Endothelial cell of umbilical vein (primary cell): ENCODE measurements at regions not wholly inside any gene's neighbourhood (a gene's known extent, or its start where the extent isn't known, plus 50 kb on each side); places are given as distances from the start of the nearest gene placed in this dataset.

Experiments used
- BruUV-seq: library from RNA; stranded (reverse); fragments of 400-500 nt; replicated peaks from 2 replicates; lab custom pipeline; 2021; lab: Mats Ljungman, UMichigan
- CTCF ChIA-PET: fragments of 300-600, 350-600 bp; sonication (Branson Sonifier 250); formaldehyde crosslinking; loops from one replicate; lab custom pipeline; 2021; ENCODE audit warnings: antibody characterized with exemption, inconsistent platforms; lab: Charles Lee
- POLR2A ChIA-PET: fragments of 300-600, 350-600 bp; sonication (Branson Sonifier 250); formaldehyde crosslinking; loops from one replicate; lab custom pipeline; 2021; ENCODE audit warnings: antibody characterized with exemption, inconsistent platforms; lab: Charles Lee
- DNase-seq: peaks from one replicate; pipeline ENCODE4 v3.0.0-alpha.2; 2011; ENCODE audit warnings: low read depth, low spot score
- FAIRE-seq: peaks from 2 replicates; lab custom pipeline; 2011; peaks lifted over from hg19 to GRCh38; lab: Jason Lieb, UNC
- H2AFZ ChIP-seq: 2 replicates; pipeline ENCODE4 v1.6.0; 2012; ENCODE audit warnings: low read depth, low read length, control low read depth, inconsistent platforms
- H3K27ac ChIP-seq: 2 replicates; pipeline ENCODE4 v1.5.1; 2011; ENCODE audit warnings: low read depth, mild to moderate bottlenecking, control low read depth, low read length, moderate library complexity; ENCODE audit not compliant: insufficient read depth
- H3K27me3 ChIP-seq, 2 experiments: 2 replicates each; pipeline versions ENCODE4 v1.6.0 to v1.6.1; 2011; ENCODE audit warnings: low read length in 2 of 2, mixed read lengths in 1 of 2; ENCODE audit not compliant: control insufficient read depth in 2 of 2, insufficient read depth in 2 of 2
- H3K36me3 ChIP-seq, 2 experiments: 2 replicates in 1 of 2; 3 replicates in 1 of 2; pipeline ENCODE4 v1.5.1; 2011; ENCODE audit warnings: low read length in 2 of 2, mild to moderate bottlenecking in 1 of 2, moderate library complexity in 1 of 2; ENCODE audit not compliant: control insufficient read depth in 2 of 2, insufficient read depth in 2 of 2; ENCODE audit errors: extremely low read depth in 1 of 2
- H3K4me1 ChIP-seq: 3 replicates; pipeline ENCODE4 v1.5.1; 2011; ENCODE audit warnings: mild to moderate bottlenecking, low read length; ENCODE audit not compliant: control insufficient read depth, insufficient read depth; ENCODE audit errors: extremely low read depth
- H3K4me2 ChIP-seq: 2 replicates; pipeline ENCODE4 v1.6.1; 2011; ENCODE audit warnings: low read length, control low read depth, mixed read lengths; ENCODE audit not compliant: insufficient read depth
- H3K4me3 ChIP-seq, 3 experiments: fragments of 200-600 bp in 1 of 3; sonication (generic), shearing (Covaris generic) in 1 of 3; replicated peaks in 1 of 3; 2 replicates each; pipeline ENCODE4 v1.5.1; 2011 to 2016; ENCODE audit warnings: control low read depth in 3 of 3, low read length in 3 of 3, mild to moderate bottlenecking in 2 of 3, inconsistent platforms in 1 of 3, low read depth in 1 of 3, moderate library complexity in 1 of 3; ENCODE audit not compliant: insufficient read depth in 1 of 3
- H3K79me2 ChIP-seq: 2 replicates; pipeline ENCODE4 v1.6.0; 2012; ENCODE audit warnings: low read length, inconsistent platforms; ENCODE audit not compliant: control insufficient read depth, insufficient read depth
- H3K9ac ChIP-seq: replicated peaks from 2 replicates; pipeline ENCODE3; 2011; ENCODE audit warnings: low read length, control low read depth; ENCODE audit not compliant: insufficient read depth; ENCODE audit errors: extremely low read depth
- H3K9me1 ChIP-seq: replicated peaks from 3 replicates; pipeline ENCODE4 v1.6.0; 2011; ENCODE audit warnings: mild to moderate bottlenecking, low read length; ENCODE audit not compliant: control insufficient read depth, insufficient read depth; ENCODE audit errors: extremely low read depth
- H3K9me3 ChIP-seq: replicated peaks from 2 replicates; pipeline ENCODE4 v1.5.1; 2012; ENCODE audit warnings: low read length, inconsistent platforms; ENCODE audit not compliant: control insufficient read depth, insufficient read depth
- H4K20me1 ChIP-seq: replicated peaks from 2 replicates; pipeline ENCODE3; 2011; ENCODE audit warnings: mild to moderate bottlenecking, low read length; ENCODE audit not compliant: control insufficient read depth, insufficient read depth; ENCODE audit errors: extremely low read depth
- EZH2 ChIP-seq: IDR thresholded peaks from 2 replicates; pipeline ENCODE4 v1.6.1; 2012; ENCODE audit warnings: borderline replicate concordance, low read depth, mild to moderate bottlenecking, moderate library complexity, low read length, inconsistent platforms; ENCODE audit not compliant: severe bottlenecking
- FOS ChIP-seq: IDR thresholded peaks from 2 replicates; pipeline ENCODE4 v1.6.1; 2011; ENCODE audit warnings: mild to moderate bottlenecking, low read length, moderate library complexity, borderline replicate concordance; ENCODE audit not compliant: insufficient read depth
- GATA2 ChIP-seq: IDR thresholded peaks from 2 replicates; pipeline ENCODE4 v1.7.0; 2011; ENCODE audit warnings: low read depth, mild to moderate bottlenecking, moderate library complexity, mixed read lengths, low read length; ENCODE audit not compliant: insufficient read length, insufficient read depth
- MYC ChIP-seq: IDR thresholded peaks from one replicate; pipeline ENCODE4 v1.6.1; 2011; ENCODE audit warnings: mild to moderate bottlenecking, low read depth, low read length
- POLR2A ChIP-seq: IDR thresholded peaks from 2 replicates; pipeline ENCODE4 v1.6.1; 2012; ENCODE audit warnings: low read depth, mild to moderate bottlenecking, control low read depth, low read length
- POLR2AphosphoS5 ChIP-seq: IDR thresholded peaks from 2 replicates; pipeline ENCODE4 v1.6.1; 2012; ENCODE audit warnings: low read depth, mild to moderate bottlenecking, control low read depth, low read length, moderate library complexity; ENCODE audit not compliant: insufficient read depth
- dilution Hi-C: fragments of 300-500 bp; cut with MboI; formaldehyde crosslinking; loops from one replicate; pipeline ENCODE4 v1.15.0; 2019; ENCODE audit warnings: low sequenced_read_pairs; ENCODE audit not compliant: extremely low pct_ligation_motif_present
- intact Hi-C: fragments of 100-400 bp; cut with micrococcal nuclease; formaldehyde crosslinking; loops from one replicate; pipeline ENCODE4 v1.10.0; 2022
- TF ChIP-seq, protein P1 (sequence below): IDR thresholded peaks from 2 replicates; pipeline ENCODE4 v1.6.1; 2011; ENCODE audit not compliant: insufficient read depth, insufficient read length
- TF ChIP-seq, protein P2 (sequence below), 2 donors: IDR thresholded peaks; 1 replicate in 1 of 2; 2 replicates in 1 of 2; pipeline ENCODE4 v1.5.1; 2011; ENCODE audit warnings: low read length in 2 of 2, mild to moderate bottlenecking in 2 of 2, moderate library complexity in 2 of 2, control low read depth in 1 of 2, inconsistent platforms in 1 of 2, low read depth in 1 of 2; ENCODE audit not compliant: insufficient read depth in 1 of 2; ENCODE audit errors: extremely low read depth in 1 of 2

DNA sequence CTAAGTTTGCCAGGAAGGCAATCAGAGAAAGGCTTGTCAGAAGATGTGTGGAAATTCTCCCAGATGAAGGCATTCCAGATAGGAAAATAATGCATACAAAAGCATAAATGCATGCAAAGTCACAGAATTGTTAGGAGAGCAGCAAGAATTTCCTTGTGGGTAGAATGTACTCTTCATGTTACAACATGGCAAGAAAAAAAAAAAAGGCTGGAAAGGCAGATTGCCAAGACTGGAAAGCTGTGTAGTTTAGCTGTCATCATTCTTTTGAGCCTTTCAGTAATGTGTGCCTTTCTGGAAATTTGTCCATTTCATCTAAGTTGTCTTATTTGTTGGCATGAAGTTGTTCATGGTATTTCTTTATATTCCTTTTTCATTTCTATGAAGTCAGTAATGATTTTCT is 71.0 kb upstream of the EFCAB3 start:
- Histone ChIP-seq H3K9ac (no peak overlapping the region), H3K9me1 (no peaks in the 10 kb centered on the region), H3K27ac (no peak overlapping the region), H3K36me3 (no peaks in the 10 kb centered on the region), H4K20me1 (no peaks in the 10 kb centered on the region), H3K9me3 (no peaks in the 10 kb centered on the region), H3K27me3 (no peaks in the 10 kb centered on the region), H2AFZ (no peak overlapping the region), H3K79me2 (no peaks in the 10 kb centered on the region), H3K4me1 (no peaks in the 10 kb centered on the region), H3K4me2 (no peak overlapping the region), H3K4me3 (no peak overlapping the region)
- DNase-seq (no peak), FAIRE-seq (no peak)
- ChIA-PET POLR2A (no interaction called here), CTCF (no interaction called here)
- intact Hi-C loops (no loop called here), dilution Hi-C loops (no loop called here)
- no TSS peak for BruUV-seq
- TF ChIP-seq POLR2A (no peak), GATA2 (no peak), POLR2AphosphoS5 (no peak)
- TF ChIP-seq, protein P1, sequence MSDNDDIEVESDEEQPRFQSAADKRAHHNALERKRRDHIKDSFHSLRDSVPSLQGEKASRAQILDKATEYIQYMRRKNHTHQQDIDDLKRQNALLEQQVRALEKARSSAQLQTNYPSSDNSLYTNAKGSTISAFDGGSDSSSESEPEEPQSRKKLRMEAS = no peak

DNA sequence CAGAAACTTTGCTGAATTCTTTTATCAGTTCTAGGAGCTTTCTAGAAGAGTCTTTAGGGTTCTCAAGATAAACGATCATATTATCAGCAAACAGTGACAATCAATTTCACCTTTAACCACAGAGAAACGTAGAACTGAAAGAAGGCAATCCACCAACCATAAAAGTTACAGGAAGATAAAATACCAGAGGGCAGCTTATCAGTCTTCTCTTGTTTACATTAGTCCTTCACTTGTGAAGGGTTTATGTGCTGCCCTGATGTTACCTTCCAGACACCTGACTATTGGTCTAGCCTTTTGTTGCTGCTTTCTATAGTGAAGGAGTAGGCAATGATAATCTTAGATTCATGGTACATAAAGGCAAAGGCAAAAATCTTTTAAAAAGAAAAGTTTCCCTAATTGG is 73.2 kb upstream of the EFCAB3 start:
- dilution Hi-C loops (no loop called here), intact Hi-C loops (no loop called here)
- no peaks in the 10 kb centered on the region for H3K4me1 ChIP-seq
- no peaks in the 10 kb centered on the region for H3K9me3 ChIP-seq
- no peaks in the 10 kb centered on the region for H4K20me1 ChIP-seq
- no peaks in the 10 kb centered on the region for H3K9me1 ChIP-seq
- CTCF ChIA-PET = no interaction called here
- no peak overlapping the region for H3K4me3 ChIP-seq
- H3K27me3 ChIP-seq = no peaks in the 10 kb centered on the region
- DNase-seq (no peak), FAIRE-seq (no peak)
- no peaks in the 10 kb centered on the region for H3K79me2 ChIP-seq
- POLR2A ChIA-PET = no interaction called here
- TF ChIP-seq GATA2 (no peak), FOS (no peak), POLR2AphosphoS5 (no peak), POLR2A (no peak), EZH2 (no peak), MYC (no peak)
- TF ChIP-seq, protein P2, sequence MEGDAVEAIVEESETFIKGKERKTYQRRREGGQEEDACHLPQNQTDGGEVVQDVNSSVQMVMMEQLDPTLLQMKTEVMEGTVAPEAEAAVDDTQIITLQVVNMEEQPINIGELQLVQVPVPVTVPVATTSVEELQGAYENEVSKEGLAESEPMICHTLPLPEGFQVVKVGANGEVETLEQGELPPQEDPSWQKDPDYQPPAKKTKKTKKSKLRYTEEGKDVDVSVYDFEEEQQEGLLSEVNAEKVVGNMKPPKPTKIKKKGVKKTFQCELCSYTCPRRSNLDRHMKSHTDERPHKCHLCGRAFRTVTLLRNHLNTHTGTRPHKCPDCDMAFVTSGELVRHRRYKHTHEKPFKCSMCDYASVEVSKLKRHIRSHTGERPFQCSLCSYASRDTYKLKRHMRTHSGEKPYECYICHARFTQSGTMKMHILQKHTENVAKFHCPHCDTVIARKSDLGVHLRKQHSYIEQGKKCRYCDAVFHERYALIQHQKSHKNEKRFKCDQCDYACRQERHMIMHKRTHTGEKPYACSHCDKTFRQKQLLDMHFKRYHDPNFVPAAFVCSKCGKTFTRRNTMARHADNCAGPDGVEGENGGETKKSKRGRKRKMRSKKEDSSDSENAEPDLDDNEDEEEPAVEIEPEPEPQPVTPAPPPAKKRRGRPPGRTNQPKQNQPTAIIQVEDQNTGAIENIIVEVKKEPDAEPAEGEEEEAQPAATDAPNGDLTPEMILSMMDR (IDR thresholded peaks at IDR 0.05; ENCODE audit: extremely low read depth in 1 of 2, insufficient read depth in 1 of 2, low read depth in 1 of 2, low read length in 2 of 2) = no peak
- TF ChIP-seq, protein P1 = no peak
- no TSS peak for BruUV-seq
- H3K36me3 ChIP-seq = no peaks in the 10 kb centered on the region
- no peak overlapping the region for H3K4me2 ChIP-seq
- H3K27ac ChIP-seq = no peak overlapping the region
- H3K9ac ChIP-seq = no peak overlapping the region
- no peak overlapping the region for H2AFZ ChIP-seq
